HG02798 (cell line): ENCODE measurements at regions not wholly inside any gene's neighbourhood (a gene's known extent, or its start where the extent isn't known, plus 50 kb on each side); places are given as distances from the start of the nearest gene placed in this dataset.

Experiments
- ATAC-seq: cut with Tn5 transposase; IDR thresholded peaks from one replicate; pipeline ENCODE4 v1.9.1; 2021; ENCODE audit warnings: mild to moderate bottlenecking; ENCODE audit not compliant: unreplicated experiment, poor library complexity

DNA sequence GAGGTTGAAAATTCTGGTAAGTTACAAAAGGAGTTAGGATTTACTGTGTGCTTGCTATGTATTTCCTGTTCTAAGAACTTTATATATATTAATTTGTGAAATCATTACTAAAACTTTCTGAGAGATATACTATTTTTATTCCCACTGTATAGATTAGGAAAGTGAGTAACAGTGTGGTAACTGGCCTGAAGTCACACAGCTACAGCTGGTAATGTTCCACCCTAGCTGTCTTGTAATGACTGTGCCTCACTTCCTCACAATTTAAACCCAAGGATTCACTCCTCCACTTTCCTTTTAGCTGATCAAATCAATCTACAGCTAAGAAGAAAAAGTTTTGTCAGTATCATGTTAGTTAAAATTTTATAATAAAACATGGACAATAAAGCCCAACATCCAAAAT lies 278.8 kb downstream of the GAS1 start:
- no peak for ATAC-seq

DNA sequence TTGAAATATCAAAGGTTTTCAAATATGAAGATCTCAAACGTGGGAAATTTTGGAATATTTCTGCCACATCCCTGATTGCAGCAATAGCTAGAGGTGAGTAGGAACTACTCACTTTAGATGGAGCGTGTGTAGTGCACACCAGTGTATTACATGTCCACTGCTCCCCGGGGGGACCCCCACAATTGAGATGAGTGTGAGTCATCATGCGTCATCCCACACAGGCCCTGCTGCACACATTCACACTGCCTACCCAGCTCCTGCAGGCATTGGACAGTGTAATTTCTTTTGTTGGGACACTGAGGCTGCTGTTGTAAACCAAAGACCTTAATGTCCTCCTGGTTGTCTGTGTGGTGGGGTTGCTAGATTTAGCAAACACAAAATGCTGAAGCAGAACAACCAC lies 280.0 kb downstream of the GAS1 start:
- no peak for ATAC-seq

DNA sequence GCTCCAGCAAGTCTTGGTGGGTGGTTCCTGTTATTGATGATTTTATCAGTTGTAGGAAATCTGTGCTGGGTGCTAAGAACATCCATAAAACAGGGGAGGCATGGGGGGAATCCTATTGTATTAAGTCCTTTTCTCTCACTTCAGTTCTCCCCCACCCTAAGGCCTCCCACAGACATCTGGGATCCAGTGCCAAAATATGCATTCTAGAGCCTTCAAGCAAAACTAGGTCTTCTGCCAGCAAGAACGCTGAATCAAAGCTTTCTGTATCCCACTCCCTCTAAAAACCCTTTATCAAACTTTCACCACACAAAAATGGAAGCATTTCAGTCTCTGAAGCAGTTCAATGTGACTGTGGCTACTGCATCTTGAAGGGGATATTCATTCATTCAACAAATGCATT lies 281.9 kb downstream of the GAS1 start:
- ATAC-seq = no peak

DNA sequence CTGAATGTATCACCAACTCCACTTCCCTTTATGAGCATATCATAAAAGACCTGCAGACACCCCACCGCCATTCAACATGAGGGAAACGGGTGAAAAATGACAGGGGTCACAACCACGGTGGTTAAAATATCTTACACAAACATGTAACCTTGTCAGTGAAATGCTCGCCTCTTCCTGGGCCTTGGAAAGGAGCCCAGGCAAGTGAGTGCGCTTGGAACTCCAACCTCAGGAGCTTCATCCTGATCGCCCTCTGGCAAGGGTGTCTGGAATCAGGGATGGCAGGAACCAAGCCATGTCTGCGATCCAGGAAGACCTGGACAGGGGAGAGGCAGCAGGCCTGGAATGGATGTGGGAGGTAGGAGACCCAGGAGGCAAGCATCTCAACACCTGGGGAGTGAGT lies 282.7 kb downstream of the GAS1 start:
- no peak for ATAC-seq

DNA sequence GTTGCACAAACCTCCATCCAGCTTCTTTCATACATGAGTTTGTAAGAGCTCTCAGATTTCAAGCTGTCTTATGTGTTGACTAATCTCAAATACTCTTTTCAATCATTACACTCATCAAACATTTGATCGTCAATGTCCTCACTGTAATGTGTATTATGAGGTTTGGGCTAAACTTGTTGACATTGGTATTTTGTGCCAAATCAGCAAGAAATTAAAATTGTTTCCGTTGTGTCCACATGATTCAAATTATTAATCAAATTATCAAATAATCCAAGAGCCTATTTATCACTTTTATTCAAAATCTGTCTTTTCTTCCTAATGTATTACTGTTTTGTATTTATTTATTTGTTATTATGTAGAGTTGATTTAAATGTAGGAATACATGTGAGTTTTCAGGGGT lies 283.4 kb downstream of the GAS1 start:
- no peak for ATAC-seq

DNA sequence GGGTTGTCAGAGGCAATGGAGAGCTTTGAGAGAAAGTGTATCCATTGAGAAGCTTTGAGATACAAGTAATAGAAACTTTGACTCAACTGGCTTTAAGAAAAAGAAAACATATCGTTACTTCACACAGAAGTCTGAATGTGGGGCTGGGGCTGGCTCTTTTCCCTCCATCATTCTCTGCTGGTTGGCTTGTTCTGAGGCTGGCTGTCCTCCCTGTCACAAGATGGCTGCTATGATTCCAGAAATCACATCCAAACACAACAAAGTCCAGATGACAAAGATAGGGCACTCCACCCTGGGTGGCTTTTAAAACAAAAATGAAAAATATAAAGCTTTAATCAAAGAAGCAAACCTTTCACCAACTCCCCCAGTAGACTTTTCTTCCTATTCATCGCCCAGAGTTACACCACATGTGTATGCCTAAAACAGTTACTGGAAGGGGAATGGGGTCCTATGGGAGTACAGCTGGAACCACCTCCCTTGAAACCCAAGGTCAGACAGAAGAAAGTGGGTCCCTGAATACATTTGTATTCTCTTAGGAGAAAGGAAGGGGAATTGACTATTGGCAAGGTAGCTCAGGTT lies 284.3 kb downstream of the GAS1 start:
- ATAC-seq = no peak

DNA sequence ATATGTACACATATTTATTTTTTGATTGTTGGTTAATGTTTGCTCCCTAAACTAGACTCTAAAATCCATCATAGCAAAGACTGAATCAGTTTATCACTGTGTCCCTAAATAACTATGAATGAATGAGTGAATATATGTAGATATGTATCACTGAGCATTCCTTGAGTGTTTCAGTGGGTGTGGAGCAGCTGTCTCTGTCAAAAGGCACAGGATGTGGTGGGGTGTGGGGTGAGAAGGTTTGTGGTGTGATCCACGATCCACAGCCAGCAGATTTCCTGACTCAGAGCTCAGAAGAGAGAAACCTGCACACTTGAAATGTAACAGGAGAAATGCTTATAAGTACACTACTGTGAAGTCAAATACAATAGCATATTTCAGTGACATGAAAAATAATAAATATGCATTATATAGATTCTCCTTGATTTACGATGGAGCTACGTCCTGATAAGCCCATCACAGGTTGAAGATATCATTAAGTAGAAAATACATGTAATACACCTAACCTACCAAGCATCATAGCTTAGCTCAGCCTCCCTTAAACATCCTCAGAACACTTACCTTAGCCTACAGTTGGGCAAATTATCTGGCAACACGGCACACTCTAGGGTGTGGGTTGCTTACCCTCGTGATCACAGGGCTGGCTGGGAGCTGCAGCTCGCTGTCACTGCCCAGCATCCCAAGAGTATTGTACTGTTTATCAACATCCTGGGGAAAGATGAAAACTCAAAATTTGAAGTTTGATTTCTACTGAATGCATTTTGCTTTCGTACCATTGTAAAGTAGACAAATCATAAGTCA lies 287.0 kb downstream of the GAS1 start:
- ATAC-seq = no peak

DNA sequence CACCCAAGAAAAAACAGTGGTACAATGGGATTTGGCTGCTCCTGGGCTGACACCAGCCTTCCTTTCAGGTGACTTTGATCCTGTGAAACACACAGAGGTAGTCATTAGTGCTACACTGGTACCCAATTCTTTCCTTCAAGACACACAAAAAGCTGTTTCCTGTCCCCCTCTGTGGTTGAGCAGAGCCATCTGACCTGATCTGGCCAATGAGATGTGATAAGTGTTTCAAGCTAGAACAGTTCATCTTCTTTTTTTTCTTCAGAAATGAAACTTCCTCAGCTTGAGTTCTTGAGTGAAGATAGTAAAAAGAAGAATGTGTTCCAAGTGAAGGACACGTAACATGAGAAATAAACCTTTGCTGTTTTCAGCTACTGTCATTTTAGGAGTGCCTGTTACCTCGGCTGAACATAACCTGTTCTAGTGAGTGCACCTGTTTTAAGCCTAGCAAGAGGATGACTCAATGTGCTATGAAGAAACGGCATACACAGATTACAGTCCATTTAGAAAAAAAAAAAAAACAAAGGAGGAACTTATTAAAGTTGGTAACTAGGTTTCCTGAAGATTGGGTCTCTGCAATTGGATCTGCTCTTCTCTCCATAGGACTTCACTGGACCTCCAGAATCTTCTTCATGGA lies 287.8 kb downstream of the GAS1 start:
- ATAC-seq = no peak

DNA sequence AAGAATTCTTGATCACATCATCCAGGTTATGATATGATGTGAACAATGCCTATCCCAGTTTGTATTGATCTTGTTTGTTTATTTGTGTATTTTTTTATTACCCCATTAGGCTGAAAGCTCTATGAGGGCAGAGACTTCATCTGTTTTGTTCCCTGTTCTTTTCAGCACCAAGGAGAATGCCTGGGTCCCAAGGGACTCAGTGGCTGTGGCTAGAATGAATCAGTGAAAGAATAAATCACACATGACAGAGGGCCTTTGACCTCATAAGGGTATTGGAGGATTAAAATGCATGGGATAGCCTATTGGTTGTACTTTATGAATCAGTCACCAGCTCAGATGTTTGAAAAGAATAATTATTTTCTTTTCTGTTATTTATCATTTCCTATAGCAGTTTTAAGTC lies 292.2 kb downstream of the GAS1 start:
- no peak for ATAC-seq

DNA sequence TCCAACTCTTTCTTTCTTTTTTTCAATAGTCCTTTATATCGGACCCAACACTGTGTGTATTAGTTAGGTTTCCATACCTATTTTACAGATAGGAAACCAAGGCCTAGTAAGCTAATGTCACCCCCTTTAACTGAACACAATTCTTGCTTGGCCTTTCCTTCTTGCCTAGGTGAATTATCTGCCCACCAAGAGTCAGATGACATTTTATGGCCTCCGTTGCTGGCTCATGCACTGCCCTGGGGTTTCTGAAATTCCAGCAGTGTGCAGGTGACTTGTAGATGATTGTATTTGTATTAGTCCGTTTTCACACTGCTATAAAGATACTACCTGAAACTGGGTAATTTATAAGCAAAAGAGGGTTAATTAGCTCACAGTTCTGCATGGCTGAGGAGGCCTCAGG lies 293.8 kb downstream of the GAS1 start:
- no peak for ATAC-seq

DNA sequence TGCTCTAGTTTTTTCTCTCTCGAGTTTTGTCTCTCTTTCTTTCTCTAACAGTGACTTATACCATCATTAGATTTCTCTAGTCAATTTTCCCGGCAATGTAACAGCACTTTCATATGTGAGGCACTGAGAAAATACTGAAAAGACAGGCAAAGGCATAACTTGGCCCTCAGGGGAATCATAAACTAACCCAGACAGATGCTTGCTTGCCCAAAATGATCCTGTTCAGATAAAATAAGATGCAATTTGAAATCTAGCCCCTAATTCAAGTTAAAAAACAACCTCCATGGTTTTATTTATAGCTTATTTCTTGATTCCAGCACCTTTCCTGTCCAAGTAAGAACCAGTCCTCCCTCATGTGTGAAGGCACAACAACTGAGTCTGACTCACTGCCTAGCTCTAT lies 294.6 kb downstream of the GAS1 start:
- no peak for ATAC-seq

DNA sequence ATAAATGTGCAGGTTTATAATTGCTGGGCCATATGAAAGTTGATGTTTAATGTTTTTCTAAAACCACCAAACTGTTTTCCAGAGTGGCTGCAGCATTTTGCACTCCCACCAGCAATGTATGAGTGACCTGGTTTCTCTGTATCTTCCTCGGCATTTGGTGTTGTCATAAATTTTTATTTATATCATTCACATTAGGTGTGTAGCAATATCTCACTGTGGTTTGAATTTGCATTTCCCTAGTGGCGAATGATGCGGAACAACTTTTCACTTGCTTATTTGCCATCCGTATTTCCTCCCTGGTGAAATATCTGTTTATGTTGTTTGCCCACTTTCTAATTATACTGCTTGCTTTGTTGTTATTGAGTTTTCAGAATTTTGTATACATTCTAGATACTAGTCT lies 295.7 kb upstream of the TUT7 start:
- ATAC-seq = no peak

DNA sequence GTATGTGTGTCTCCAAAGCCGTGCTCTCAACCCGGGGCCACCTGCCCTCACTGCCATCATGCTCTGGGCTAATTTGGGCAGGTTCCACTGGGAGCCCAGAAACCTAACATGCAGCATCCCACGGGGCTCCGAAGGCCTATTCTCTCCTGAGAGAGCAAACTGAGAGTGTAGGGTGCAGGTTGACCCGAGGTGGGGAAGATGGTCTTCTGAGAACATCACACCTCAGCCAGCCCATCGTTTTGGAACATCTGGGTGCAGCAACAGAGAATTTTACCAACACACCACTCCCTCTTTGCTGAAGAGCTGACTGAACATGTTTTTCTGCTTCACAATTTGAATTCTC lies 294.6 kb upstream of the TUT7 start:
- no peak for ATAC-seq

DNA sequence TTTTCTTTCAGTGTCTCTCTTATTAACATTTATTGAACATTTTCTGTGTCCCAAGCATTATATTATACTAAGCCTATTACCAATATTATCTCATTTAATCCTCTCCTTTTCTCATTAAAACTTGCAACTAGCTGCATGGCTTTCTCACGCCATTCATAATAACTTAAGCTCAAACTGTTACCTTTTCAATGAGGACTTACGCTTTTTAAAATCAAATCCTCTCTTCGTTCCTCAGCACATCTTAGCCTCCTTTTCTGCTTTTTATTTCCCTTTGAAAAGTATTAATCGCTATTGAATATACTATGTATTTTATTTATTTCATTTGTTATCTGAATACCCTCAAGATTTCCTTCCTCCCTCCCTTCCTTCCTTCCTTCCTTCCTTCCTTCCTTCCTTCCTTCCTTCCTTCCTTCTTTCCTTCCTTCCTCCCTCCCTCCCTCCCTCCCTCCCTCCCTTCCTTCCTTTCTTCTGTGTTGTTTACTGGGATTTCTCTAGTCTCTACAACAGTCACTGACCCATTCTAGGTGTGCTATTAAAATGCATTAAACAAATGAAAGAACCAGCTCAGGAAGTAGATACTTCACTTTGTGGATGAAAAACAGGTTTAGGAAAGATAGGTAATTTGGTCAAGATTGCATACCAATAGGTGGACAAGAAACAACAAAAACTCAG lies 294.1 kb upstream of the TUT7 start:
- no peak for ATAC-seq

DNA sequence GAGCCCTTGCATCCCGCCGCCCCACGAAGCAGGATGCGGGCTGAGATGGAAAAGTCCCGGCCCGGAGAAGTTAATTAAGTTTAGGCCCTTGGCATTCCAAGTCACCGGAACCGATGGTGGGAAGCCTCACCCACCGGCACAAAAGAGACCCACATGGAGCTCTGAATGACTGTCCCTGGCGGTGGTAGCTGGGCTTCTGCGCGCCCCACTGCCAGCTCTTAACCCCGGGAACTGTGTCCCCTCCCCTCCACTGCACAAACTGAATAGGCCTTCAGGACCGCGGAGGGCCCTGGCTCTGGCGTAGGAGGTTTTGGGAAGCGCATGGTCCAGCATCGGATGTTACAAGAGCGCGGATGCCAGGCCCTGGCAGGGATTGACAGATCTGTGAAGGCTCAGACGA lies 291.1 kb upstream of the TUT7 start:
- no peak for ATAC-seq

DNA sequence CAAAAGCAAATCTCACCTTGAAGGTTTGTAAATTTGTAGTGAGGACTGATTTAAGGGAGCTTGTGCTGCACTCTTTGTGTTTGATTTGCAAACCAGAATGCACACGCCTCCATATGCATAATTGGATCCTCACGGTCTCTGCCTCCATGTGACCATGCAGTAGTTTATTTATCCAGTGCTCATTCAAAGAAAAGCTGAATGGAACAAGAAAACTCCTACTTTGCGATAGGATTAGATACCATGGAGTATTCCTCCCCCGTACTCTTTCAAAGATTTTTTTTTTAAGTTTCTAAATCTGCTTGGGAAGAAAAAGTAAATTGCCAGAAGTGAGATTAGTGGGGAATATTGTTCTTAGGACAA lies 290.4 kb upstream of the TUT7 start:
- no peak for ATAC-seq

DNA sequence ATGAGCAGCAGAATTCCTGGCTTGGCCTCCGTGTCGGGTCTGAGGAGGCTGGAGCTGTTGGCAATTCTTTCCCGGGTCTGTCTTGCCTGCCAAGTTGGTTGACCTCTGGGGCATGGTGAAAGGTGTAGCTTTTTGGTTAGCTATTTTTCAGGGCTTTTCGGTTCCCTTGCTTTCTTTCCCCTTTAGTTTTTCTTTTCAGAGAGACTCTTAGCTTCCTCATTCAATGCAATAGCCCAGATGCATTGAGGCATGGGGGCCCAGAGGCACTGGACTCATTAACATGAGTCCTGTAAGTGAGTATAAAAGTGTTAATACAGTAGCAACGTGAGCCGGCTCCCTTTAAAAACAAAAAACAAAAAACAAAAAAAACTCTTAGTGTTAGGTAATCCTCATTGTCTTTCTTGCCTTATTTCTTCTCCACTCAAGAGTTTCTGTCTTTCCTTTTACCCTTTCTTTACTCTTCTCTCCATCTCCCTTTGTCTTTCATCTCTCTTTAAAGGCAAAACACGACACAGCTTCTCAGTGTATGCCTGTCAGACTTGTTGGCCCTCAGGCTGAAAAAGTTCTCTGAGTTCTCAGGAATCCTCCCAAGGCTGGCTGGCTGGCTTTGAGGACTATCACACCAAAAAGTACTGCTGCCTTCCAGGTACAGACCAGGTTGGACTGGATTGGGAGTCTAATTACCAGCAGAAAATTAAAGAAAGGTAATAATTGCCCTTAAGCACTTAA lies 289.9 kb upstream of the TUT7 start:
- no peak for ATAC-seq

DNA sequence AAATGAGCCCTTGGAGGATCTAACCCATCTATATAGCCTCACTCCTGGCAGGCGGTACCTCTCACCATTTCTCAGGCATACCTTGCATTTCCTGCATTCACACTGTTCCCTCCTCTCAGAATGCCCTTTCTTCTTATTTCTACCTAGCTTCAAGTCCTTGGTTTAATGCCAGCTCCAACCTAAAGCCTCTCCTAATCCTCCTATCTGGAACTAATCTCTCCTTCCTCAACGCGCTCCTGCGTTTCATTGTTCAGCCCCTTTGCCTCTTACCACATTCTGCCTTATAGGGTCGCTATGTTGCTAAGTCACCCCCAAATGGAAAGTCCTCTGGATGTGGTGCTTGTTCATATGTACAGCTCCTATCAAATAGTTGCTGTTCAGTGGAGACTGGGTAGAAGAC lies 288.5 kb upstream of the TUT7 start:
- ATAC-seq = no peak

DNA sequence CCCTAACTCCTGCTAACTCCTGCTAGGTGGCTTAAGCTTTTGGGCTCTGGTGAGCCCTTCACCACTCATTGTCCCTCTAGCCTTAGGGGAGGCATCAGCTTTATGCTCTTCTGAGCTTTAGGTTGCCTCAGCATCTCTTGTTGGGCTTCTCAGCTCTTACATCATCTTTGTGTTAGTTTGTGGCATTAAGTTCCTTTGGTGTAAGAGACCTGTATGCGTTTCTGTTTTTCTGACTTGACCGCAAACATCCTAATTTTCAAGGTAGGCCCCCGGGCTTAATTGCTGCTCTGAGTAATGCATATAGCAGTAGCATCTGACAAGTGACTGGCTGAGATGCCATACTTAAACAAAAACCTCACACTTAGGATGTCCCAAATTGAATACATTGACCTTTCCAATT lies 287.8 kb upstream of the TUT7 start:
- ATAC-seq = no peak

DNA sequence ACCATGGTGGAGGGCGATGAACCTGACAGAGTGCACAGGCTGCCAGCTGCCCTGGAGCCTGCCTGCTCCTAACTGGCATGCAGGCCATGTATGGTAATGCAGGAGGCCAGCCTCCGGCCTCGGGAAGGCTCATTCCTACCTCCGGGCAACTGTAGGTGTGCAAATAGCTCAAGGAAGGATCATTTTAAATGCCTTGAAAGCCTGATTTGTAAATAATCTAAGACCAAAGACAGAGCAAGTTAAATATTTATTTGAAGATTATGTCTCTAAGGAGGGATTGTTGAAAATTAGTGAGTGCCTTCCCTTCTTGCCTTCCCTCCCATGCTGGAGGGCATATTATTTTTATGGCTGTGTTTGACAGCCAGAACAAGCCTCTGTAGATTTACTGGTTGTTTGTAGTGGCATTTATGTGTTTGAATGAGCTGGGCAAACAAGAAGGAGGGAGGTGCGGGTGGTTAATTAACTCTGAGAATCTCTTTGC lies 285.7 kb upstream of the TUT7 start:
- no peak for ATAC-seq

DNA sequence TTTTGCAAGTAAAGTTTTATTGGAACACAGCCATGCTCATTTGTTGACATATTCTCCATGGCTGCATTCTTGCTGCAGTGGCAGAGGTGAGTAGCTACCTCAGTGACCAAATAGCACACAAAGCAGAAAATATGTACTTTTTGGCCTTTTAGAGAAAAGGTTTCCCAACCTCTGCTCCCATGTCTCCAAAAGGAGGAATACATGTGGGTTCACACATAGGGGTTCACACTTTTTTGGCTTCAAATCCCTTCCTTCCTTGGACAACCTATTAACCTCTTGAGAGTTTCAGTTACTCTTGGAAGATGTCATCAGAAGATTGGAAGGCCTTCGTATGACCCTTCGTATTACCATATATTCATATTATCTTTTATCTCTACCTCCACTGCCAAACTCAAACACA lies 285.1 kb upstream of the TUT7 start:
- ATAC-seq = no peak
